WERI-Rb-1 (cell line): ENCODE measurements at regions not wholly inside any gene's neighbourhood (a gene's known extent, or its start where the extent isn't known, plus 50 kb on each side); places are given as distances from the start of the nearest gene placed in this dataset.
"Not testable (repeated sequence)": the region's sequence is repeated elsewhere in the genome, so short reads cannot be mapped to it uniquely, and the experiment has no call there.

Experiments used
- DNase-seq: peaks from one replicate; pipeline ENCODE4 v3.0.0-alpha.2; 2020
- H3K27ac ChIP-seq: fragments of 250-450 bp; sonication (Bioruptor Pico); 2 replicates; pipeline ENCODE4 v1.5.1; 2020; ENCODE audit warnings: mild to moderate bottlenecking, moderate library complexity
- H3K27me3 ChIP-seq: fragments of 250-450 bp; sonication (Bioruptor Pico); 2 replicates; pipeline ENCODE4 v1.5.1; 2021; ENCODE audit warnings: mild to moderate bottlenecking, low read depth, moderate library complexity; ENCODE audit not compliant: insufficient read depth, severe bottlenecking
- H3K36me3 ChIP-seq: fragments of 250-450 bp; sonication (Bioruptor Pico); 2 replicates; pipeline ENCODE4 v1.5.1; 2020; ENCODE audit warnings: mild to moderate bottlenecking, moderate library complexity
- H3K4me3 ChIP-seq: 2 replicates; pipeline ENCODE4 v1.5.1; 2011; ENCODE audit warnings: low read depth, mild to moderate bottlenecking, control low read depth, low read length
- H3K9me3 ChIP-seq: fragments of 250-450 bp; sonication (Bioruptor Pico); 2 replicates; pipeline ENCODE4 v1.5.1; 2021; ENCODE audit warnings: mild to moderate bottlenecking, moderate library complexity; ENCODE audit not compliant: severe bottlenecking
- TF ChIP-seq, protein P1 (sequence below): IDR thresholded peaks from 2 replicates; pipeline ENCODE4 v1.5.1; 2011; ENCODE audit warnings: low read depth, mild to moderate bottlenecking, control low read depth, inconsistent platforms, low read length

GRCh38 chr1:243074224-243074623 is 180.9 kb downstream of the CEP170 start:
- not testable (repeated sequence) for H3K36me3 ChIP-seq, DNase-seq, H3K27me3 ChIP-seq, H3K27ac ChIP-seq, H3K4me3 ChIP-seq, H3K9me3 ChIP-seq

DNA sequence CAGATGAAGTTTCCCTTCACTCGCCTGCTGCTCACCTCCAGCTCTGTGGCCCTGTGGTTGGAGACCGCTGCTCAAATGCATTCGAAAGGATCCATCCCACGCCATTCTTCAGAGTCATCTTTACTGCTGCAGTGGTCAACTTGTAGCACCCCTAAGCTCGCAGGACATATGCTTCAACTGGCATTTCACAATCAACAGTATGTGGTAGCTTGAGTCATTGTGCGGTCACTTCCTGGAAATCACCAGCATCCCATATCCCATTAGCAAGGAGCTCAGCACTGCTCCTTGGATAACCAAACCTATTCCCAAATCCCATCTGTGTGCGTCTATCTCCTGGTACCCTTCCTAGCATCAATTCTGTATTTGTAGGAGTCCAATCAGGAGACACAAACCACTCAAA is 188.0 kb downstream of the CEP170 start:
- not testable (repeated sequence) for H3K9me3 ChIP-seq, H3K27me3 ChIP-seq, H3K27ac ChIP-seq, H3K4me3 ChIP-seq, DNase-seq, H3K36me3 ChIP-seq

DNA sequence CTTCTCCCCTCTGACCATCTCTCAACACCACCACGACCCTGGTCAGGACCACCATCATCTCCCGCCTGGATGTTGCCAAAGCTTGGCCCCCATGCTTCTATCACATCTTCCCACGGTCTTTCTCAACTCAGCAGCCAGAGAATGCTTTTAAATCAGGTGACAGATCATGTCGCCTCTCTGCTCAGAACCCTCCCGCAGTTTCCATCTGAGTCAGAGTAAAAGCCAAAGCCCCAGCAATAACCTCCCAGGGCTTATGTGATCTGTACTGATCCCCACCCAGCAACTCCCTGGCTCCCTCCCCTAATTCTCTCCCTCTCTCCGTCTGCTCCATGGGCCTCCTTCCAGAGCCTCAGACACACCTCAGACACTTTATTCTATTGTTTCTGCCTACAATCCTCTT is 193.1 kb downstream of the CEP170 start:
- peak; percentile 55 for DNase-seq
- not testable (repeated sequence) for H3K36me3 ChIP-seq, H3K4me3 ChIP-seq, H3K27ac ChIP-seq, H3K27me3 ChIP-seq, H3K9me3 ChIP-seq

DNA sequence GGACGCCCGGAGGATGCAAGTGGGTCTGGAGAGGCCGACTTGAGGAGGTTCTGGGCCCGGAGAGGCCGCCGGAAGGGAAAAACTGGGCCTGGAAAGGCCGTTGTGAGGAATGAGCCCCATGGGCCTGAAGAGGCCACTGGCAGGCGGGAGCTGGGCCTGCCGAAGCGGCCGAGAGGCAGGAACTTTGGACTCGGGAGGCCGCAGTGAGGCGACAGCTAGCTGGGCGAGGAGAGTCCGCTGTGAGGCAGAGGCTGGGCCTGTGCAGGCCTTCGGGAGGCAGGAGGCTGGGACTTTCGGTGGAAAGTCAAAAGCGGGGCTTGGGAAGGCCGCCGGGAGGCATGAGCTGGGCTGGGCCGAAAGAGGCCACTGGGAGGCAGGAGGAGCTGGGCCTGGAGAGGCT is 199.6 kb downstream of the CEP170 start:
- not testable (repeated sequence) for H3K4me3 ChIP-seq, H3K36me3 ChIP-seq, H3K27me3 ChIP-seq, DNase-seq, H3K9me3 ChIP-seq, H3K27ac ChIP-seq

DNA sequence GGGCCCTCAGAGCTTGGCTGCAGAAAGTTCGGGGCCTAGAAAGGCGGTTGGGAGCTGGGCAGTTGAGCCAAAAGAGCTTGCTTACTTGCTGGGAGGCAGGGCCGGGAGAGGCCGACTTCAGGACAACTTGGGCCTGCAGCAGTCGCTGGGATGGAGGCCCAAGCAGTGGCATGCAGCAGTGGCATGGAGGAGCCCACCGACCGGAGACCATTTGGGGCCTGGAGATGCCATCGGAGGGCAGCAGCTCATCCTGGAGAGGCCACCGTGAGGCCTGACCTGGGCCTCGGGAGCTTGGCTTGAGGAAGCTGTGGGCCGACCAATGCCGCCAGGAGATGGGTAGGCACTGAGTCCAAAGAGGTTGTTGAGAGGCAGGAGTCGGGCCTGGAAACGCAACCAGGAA is 200.0 kb downstream of the CEP170 start:
- H3K9me3 ChIP-seq, H3K36me3 ChIP-seq, H3K27ac ChIP-seq, H3K4me3 ChIP-seq, H3K27me3 ChIP-seq, DNase-seq: not testable (repeated sequence)

- not testable (repeated sequence) for H3K4me3 ChIP-seq, H3K36me3 ChIP-seq, H3K27ac ChIP-seq, H3K27me3 ChIP-seq, H3K9me3 ChIP-seq, DNase-seq
Measured at GRCh38 chr1:243054681-243055080, 200.4 kb downstream of the CEP170 start.

DNA sequence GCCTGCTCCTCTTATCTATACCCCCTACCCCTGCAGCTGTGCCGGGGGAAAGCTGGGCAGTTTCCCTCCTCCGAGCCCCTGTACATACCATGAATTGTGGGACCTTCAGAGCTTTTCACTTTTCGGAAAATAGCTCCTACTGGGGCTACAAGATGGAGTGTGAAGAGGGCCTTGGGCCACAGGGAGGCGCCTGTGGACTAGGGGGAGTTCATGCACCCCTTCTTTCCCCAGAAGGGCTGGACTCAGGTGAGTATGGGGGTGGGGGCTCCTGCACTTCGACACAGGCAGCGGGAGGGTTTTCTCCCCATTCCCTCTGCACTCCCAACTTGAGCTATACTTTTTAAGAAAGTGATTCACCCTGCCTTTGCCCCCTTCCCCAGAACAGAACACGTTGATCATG is 202.0 kb downstream of the CEP170 start:
- H3K9me3 ChIP-seq, DNase-seq, H3K27me3 ChIP-seq, H3K4me3 ChIP-seq, H3K36me3 ChIP-seq, H3K27ac ChIP-seq: not testable (repeated sequence)
- TF ChIP-seq, protein P1, sequence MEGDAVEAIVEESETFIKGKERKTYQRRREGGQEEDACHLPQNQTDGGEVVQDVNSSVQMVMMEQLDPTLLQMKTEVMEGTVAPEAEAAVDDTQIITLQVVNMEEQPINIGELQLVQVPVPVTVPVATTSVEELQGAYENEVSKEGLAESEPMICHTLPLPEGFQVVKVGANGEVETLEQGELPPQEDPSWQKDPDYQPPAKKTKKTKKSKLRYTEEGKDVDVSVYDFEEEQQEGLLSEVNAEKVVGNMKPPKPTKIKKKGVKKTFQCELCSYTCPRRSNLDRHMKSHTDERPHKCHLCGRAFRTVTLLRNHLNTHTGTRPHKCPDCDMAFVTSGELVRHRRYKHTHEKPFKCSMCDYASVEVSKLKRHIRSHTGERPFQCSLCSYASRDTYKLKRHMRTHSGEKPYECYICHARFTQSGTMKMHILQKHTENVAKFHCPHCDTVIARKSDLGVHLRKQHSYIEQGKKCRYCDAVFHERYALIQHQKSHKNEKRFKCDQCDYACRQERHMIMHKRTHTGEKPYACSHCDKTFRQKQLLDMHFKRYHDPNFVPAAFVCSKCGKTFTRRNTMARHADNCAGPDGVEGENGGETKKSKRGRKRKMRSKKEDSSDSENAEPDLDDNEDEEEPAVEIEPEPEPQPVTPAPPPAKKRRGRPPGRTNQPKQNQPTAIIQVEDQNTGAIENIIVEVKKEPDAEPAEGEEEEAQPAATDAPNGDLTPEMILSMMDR = peak; percentile 41; the same call in 1 of the 2 replicates

DNA sequence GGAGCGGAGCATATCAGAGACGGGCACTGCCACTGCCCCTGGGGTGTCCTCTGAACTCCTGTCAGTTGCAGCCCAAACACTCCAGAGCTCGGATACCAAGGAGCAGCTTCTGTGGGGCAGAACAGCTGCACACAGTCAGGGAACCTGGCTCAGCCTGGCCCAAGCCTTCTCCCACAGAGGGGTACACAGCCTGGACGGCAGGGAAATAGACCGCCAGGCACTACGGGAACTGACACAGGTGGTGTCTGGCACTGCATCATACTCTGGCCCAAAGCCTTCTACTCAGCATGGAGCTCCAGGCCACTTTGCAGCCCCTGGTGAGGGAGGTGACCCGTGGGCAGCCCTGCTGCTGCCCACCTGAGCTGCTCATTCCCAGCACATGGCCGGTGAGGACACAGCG is 204.5 kb downstream of the CEP170 start:
- not testable (repeated sequence) for H3K27ac ChIP-seq, H3K27me3 ChIP-seq, H3K4me3 ChIP-seq

GRCh38 chr1:243049716-243050115 is 205.4 kb downstream of the CEP170 start:
- not testable (repeated sequence) for H3K27me3 ChIP-seq, H3K4me3 ChIP-seq, H3K27ac ChIP-seq, H3K36me3 ChIP-seq, DNase-seq, H3K9me3 ChIP-seq

More for the DNA sequence above, 204.5 kb downstream of the CEP170 start:
- H3K36me3 ChIP-seq, DNase-seq, H3K9me3 ChIP-seq: not testable (repeated sequence)

- H3K27me3 ChIP-seq, H3K36me3 ChIP-seq, H3K9me3 ChIP-seq, DNase-seq, H3K27ac ChIP-seq, H3K4me3 ChIP-seq: not testable (repeated sequence)
Measured at GRCh38 chr1:243021365-243021764, 233.7 kb downstream of the CEP170 start.

DNA sequence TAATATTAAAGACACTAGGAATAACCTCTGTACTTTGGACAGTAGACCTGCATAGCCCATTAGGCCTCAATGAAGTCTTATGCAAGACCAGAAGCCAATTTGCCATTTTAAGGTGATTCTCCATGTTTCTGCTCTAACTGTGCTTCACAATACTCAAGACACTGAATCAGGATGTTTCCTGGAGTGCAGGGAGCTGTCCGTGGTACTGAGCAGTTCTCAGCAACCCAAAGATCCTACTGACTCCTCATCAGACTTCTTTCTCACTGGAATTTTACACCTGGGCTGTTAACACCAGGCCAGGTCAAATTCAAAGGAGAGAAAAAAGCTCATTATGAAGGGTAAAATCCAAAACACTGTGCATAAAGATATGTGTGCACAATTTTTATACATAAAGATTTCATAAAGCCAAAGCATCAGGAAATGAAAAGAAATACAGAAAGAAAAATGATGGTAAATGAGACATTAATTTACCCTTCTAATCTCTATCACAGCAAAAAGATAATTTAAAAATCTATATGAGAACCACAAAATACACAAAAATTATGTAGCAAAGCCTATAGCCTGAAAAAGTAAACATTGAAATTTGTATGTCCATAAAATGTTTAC is 235.9 kb downstream of the CEP170 start:
- not testable (repeated sequence) for H3K36me3 ChIP-seq, H3K9me3 ChIP-seq, H3K27me3 ChIP-seq, H3K4me3 ChIP-seq, DNase-seq, H3K27ac ChIP-seq

GRCh38 chr1:243010719-243011118 is 244.4 kb downstream of the CEP170 start:
- not testable (repeated sequence) for H3K27ac ChIP-seq, H3K27me3 ChIP-seq, H3K9me3 ChIP-seq, H3K4me3 ChIP-seq, DNase-seq, H3K36me3 ChIP-seq

GRCh38 chr1:243001003-243001402 is 254.1 kb downstream of the CEP170 start:
- H3K27ac ChIP-seq, H3K27me3 ChIP-seq, H3K4me3 ChIP-seq, H3K9me3 ChIP-seq, H3K36me3 ChIP-seq, DNase-seq: not testable (repeated sequence)

GRCh38 chr1:242992776-242993175 is 262.3 kb downstream of the CEP170 start:
- H3K36me3 ChIP-seq, H3K4me3 ChIP-seq, H3K9me3 ChIP-seq, H3K27me3 ChIP-seq, H3K27ac ChIP-seq, DNase-seq: not testable (repeated sequence)
